ENCODE measurements at regions not wholly inside any gene's neighbourhood (a gene's known extent, or its start where the extent isn't known, plus 50 kb on each side); places are given as distances from the start of the nearest gene placed in this dataset.

DNA sequence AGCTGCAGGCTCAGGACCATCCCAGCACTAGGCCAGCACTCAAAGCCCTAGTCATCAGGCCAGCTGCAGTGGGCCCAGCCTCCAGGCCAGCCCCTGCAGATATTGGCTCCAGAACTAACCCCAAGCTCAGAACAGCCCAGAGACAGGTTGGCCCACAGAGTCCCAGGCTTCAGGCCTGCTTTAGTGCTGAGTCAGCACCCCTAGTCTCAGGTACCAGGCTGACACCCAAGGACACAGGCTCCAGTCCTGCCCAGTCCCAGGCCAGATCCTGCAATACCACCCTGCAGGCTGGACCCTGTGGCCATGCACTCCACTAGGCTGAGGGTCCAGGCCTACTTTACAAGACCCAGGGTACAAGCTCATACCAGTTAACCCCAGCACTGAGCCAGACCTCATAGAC lies 234.4 kb upstream of the GPRIN3 start:
- DNase-seq = no peak

DNA sequence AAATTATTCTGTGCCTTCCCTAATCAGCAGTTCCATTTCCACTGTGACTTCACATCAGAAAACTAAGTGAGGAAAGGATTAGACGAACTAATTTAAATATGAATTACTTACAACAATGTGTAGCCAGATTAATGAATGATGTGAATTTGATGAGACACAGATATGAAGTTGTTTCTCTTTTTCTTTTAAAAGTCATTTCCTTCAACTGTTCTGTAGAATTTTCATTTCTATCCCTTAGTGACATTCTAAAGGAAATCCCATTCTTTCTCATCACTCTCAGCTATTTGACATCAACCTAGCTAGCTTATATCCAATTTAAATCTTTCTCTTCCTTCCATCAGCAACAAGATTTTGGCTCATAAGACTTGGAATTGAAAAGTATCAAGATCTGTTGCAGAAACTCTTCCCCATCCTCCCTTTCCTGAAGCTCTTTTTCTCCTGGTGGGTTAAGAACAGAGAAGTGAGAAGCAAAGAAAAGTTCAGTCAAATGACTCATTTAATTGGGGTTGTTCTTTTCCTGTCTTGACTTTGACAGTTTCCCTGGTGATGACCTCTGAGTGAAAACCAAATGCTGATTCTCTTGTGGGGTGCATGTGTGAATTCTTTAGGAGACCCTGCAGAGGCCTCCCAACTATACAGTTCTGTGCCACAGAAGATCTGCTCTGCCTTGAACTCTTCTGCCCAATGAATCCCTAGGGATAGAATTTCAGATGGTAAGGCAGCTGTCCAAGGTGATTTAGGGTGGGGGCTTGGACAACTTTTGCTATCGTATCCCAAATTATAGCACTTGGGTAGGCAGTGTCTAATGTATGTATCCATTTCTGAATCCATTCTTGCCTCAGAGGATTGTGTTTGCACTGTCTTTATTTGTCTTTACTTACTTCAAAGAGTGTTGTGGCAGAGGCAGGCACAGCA lies 232.5 kb upstream of the GPRIN3 start:
- DNase-seq = no peak

DNA sequence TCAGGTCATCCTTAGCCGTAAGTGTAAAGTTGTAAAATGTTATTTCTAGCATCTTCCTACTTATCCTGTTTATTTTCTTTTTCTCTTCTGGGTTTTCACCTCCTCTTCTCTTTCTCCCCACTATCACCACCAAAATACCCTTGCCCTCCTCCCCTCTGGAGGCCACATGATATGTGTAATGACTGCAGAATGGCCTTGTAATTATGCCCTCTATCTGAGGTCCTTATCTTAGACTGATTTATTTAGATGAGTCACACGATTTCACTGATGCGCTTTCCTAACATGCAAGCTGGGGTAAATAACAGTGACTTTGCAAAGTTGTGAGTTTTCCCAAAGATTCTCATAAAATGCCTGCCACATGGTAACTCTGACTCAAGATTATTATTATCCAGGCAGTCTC lies 231.8 kb upstream of the GPRIN3 start:
- no peak for DNase-seq

DNA sequence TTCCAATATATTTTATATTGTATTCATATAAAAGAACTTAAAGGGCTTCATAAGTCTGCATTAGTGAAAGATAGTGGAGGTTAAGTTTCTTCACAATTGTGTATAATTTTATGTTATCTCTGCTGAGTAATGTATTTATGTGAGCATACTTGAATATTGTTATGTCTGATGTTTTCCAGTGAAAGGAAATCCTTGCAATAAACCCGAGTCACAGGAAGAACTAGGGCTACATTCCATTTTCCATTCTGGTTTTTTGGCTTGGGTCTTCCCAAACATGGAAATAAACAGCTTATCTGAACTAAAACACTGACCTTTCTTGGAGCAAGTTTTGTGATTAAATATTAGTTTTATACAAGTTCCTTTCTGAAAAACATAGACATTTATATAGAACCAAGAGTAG lies 231.3 kb upstream of the GPRIN3 start:
- no peak for DNase-seq

DNA sequence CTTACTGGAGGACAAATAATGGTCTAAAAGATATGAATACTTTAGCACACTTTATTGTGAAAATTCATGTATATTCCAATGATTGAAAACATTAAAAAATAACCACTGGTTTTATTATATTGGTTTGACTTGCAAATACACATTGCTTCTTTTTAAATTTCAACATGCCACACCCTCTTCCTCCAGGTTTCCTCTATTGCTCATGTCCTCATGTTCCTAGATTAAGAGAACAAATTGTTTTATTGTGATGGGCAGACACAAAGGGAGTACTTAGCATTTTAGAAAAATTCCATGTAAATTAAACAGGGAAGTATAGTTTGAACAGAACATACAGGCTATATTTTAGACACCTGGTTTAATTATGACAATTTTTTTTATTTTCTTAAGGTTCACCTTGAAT lies 230.6 kb upstream of the GPRIN3 start:
- DNase-seq = no peak

DNA sequence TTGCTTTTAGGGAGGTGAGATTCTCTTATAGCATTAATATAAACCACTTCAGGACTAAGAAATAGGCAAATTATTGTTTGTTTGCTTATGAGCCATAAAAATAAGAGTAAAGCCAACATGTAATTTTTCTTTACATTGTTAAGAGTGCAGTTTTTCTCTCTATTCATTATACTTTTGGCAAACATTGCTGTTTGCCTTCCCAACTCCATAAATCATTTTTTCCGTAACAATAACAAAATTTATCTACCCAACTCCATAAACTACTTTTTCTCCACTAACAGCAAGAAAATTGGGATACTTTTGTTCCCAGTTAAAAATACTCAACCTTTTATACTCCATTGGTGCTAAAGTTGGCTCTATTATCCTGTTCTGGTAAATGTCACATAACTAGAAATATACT lies 229.7 kb upstream of the GPRIN3 start:
- no peak for DNase-seq

DNA sequence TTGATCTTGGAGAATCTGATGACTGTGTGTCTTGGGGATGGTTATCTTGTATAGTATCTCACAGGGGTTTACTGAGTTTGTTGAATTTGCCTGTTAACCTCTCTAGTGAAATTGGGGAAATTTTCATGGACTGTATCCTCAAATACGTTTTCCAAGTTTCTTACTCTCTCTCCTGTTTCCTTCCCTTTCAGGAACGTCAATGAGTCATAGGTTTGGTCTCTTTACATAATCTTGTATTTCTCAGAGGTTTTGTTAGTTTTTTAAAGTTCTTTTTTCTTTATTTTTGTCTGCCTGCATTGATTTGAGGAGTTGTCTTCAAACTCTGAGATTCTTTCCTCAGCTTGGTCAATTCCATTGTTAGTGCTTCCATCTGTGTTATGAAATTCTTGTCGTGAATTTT lies 227.7 kb upstream of the GPRIN3 start:
- DNase-seq = no peak

DNA sequence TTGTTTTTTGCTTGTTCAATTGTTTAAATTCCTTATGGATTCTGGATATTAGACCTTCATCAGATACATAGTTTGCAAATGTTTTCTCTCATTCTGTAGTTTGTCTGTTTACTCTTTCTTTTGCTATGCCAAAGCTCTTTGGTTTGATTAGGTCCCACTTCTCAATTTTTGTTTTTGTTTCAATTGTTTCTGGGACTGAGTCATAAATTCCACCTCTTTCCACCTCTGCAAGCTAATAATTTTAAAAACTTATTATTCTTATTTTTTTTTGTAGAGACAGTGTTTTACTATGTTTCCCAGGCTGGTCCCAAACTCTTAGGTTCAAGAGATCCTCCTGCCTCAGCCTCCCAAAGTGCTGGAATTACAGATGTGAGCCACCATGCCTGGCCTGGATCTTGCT lies 226.8 kb upstream of the GPRIN3 start:
- DNase-seq = no peak

DNA sequence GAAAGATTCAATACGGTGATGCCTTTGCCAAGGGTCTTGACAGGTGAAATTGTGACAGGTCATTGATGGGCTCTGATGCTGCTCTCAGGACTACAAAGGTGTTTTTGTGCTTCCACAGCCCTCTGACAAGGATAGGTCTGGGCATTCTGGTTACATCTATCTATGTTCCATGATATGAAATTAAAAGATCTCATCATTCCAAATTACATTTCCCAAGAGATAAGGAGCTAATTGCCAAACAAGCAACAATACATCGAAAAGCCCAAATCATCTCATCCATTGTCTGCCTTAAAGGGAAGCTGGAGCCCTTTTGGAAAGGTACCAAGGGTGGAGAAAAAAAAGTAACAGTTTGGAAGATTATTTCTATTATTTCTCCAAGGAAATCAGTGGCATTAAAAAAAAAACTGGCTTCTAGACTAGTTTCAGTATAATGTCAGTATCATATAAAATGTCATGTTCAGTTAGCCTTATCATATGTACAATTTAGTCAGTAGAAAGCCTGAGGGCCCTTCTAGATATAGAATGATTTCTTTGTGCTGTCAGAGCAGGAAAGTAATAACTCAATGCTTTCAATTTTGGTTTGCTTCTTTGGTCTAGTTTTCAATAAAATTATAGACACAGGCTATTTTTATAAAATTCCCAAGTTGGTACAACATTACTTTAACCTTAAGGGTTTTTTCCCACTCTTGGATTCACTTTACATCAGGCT lies 224.5 kb upstream of the GPRIN3 start:
- no peak for DNase-seq

DNA sequence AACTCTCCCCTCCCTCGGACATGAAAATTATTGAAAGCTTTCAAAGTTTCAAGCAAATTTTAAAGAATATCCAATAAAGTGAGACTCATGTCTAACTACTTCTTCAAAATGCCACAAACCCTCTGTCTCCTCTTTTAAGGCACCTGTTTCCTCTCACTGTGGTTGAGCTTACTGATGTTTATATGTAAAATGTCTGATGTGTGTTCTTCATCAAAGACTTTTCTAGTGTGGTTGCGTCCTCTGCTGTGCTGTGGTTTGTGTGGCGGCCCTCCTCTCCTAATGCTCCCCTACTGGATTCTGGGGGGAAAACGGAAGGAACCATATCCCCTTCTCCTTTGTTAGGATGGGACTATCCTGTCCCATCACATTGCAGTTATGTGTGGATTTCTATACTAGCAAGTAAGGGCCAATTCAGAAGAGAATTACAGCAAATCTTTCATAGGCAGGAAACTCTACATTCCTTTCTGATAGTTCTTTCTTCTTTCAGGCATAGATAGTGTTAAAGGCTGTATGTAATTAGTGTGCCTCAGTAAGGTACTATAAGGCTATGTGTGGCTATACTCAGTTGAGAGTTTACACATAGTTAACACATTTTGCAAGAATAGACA lies 221.0 kb upstream of the GPRIN3 start:
- no peak for DNase-seq

DNA sequence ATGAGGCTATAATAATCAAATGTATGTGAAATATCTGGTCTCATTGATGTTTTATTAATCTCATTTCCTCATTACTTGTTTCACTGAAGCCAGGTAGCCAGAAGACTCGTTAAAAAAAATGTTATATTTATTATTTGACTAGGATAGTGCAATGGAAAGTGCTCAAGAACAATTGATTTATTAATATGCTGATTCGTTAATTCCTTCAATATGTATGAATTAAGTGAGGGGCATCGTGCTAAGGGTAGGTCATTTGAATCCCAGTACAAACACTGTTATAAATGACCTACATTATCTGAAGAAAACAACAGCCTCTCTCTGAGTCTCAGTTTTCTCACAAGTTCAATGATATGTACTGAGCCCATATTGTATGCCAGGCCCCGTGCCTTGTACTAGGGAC lies 214.2 kb upstream of the GPRIN3 start:
- no peak for DNase-seq

DNA sequence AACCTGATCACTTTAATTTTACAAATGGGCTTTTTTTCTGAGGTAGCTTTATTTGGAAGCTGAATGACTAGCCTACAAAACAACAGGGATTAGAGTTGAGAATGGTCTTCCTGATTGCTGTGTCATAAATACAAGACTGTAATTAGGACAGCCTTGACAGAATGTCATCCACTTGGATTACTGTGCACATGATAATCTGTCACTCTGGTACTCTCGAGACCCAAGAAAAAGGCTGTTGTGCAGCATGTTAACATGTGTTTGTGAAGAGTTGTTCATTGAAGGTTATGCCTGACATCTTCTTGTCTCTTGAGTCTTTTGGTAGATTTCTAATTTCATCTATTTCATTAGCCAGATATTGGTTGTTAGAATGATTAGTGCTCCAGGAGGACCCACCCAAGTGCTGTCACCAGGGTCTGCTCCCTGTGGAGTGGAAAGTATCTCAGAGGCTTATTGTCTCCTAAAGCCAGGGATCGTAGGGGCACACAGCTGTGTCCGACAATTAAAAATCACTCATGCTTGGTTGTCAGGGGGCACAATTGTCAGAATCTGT lies 212.2 kb upstream of the GPRIN3 start:
- DNase-seq = no peak

DNA sequence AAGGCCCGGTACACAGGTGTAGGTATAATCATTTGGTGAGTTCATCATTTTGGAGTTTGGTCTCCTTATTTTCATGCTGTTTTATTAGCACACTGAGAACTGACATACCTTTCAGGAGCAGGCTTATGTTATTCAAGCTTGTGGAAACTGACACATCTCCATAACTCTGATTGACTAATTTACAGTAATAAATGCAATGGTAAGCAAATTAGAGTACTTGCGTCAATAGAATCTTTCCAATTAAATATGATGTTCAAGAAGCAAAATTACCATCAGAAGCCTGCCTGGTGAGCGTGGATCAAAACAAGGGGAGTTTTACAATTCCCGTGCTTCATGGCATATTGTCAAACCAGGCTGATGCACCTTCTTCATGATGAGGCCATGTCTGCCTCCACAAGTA lies 210.7 kb upstream of the GPRIN3 start:
- DNase-seq = no peak

DNA sequence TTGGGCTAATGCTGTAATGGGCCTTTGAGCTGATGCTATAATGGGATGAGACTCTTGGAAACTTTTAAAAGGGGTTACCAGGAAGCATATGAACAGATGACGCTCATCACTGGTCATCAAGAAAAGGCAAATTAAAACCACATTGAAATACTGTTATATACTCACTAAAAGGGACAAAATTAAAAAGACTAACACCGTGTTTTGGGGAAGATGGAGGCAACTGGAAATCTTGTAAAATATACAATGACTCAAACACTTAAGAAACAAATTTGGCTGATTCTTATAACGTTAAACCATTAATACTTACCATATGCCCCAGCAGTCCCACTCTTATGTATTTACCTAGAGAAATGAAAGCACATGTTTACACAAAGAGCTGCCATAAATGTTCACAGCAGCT lies 207.2 kb upstream of the GPRIN3 start:
- no peak for DNase-seq

DNA sequence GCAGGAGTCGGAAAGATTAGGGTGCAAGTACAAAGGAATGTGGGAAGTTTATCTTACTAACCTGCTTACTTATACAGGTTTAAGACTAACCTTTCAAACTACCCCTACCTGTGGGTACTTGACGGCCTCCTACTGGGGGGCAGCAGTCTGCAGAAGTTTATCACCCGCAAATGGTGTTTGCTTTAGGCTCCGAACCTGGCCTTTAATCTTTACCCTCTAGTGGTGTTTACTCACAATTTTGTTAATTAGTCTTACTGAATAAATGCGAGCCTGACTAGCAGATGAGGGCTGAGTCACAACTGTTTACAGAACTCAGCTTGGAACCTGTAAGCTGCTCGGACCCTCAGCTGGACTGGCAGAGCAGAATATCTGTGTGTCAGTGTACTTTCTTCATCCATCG lies 204.2 kb upstream of the GPRIN3 start:
- DNase-seq = no peak

DNA sequence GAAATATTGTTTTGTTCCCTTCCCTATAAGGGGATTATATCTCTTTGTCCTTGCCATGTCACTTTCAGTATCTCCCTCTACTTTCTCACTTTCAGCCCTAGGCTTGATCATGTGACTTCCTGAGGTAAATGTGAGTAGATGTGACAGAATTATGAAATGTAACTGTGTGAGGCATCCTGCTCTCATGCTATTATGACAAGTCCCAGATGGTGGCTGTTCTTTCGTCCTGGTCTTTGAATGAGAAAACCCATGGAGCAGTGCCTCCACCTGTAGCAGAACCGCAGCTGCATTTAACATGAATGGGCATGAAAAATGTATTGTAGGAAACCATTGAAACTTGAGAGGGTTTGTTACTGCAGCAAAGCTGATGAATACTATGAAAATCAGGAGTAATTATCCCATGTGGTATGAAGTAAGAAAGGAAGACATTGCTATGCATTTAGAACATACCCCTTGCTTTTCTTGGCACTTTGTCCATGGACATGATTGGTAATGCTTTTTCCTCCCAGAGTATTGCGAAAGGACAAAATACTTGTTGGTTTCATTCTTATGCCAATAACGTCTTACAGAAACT lies 202.2 kb upstream of the GPRIN3 start:
- no peak for DNase-seq

DNA sequence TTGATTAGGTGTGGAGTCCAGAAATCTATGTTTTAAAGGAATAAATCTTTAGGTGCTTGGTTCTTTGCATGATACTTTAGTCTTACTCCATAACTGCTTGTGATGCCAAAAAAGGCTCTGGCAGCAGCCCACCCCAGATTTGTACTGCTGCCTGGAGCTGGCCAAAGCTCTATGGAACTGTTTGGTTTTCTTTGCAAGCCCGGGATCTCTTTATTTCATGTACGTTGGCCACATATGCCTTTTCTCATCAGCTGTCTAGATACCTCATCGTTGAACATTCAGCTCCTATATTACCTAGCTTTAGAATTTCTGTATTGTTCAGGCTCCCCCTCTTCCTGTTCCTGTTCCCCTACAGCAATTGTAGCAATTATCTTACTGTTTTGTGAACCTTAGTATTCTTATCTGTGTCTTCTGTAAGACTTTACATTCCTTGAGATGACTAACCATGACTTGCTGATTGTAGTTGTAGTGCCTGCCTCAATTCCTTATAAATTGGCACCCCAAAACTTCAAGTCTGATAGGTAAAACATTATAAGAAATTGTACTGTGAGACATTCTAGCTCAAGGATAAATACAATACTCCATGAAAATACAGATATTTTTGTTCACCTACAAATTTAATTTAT lies 199.4 kb upstream of the GPRIN3 start:
- no peak for DNase-seq

DNA sequence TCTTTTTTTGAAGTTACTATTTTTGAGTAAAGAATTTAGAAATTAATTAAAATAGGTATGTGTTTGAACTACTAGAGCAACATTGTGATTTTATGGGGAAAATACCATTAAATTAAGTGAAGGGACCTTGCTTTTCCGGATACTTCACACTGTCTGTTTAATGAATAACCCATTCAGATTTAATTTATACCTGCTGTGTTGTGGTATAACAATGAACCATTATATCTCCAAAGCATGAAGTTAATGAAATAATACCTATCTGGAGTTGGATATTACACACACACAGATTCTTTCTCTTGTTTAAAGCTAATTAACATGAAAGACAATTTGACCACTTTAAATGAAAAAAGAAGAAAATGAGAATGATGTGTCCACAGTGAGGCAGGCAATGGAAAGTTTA lies 195.0 kb upstream of the GPRIN3 start:
- DNase-seq = no peak

DNA sequence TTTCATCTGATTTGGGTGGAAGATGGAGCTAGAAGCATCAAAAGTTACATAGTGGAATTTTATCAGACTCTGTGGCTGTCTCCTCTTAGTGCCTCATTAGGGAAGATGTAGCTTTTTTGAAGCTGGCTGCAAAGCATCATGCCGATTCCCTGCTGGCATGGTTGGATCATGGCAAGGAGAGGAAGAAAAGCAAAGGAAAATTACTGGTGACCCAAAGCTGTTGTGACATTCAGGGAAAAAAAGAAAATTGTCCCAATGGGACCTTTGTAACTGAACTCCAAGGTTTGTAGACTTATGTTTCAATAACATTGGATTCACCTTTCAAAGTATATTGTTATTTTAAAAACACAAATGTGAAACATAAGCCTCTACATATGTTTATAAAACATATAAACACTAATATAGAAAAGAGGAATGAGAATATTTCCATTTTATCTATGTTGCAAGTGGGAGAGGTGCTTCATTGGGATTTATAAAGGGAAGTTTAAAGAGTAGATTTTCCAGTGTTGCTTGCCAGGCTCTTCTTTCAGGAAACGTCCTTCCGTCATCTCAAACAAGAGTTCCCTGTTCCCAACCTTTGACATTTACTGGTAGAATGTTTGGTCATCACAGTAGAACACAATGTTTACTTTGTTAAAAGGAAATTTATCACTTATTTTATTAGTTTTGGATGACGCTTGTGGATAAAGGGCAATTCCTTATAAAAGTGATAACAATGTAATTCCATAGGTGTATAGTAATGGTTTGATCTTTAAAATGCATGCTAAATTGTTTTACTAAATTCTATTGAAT lies 190.1 kb upstream of the GPRIN3 start:
- no peak for DNase-seq

DNA sequence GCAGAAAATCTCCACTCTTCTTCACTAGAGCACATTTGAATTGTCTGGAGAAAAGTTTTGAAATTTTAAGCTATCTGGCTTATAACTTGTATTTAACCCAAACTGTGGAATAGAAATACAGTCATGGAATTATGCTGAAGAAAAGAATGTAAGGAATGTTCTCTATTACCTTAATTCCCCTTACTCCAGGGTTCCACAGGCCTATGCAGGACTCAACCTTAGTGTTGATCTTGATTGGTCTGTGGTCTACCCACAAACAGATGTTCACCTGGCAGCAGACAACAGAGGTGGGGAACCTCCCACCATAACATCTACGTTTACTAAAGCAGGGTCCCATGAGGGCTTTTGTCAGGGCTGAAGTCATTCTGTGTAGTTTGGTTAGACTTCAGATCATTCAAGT lies 189.3 kb upstream of the GPRIN3 start:
- no peak for DNase-seq

DNA sequence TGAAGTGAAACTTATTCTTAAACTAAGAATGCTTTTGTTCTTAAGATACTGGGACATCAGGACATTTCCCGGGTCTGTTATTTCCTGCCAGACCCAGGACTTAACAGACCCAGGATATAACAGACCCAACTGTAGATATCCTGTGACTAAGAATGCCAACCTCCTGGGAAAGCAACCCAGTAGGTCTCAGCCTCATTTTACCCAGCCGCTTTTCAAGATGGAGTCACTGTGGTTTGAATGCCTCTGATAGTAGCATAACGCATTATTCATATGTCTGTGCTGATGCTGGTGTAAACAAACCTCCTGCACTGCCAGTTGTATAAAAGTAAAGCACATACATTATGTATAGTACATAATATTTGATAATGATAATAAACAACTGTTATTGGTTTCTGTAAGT lies 185.8 kb upstream of the GPRIN3 start:
- no peak for DNase-seq

DNA sequence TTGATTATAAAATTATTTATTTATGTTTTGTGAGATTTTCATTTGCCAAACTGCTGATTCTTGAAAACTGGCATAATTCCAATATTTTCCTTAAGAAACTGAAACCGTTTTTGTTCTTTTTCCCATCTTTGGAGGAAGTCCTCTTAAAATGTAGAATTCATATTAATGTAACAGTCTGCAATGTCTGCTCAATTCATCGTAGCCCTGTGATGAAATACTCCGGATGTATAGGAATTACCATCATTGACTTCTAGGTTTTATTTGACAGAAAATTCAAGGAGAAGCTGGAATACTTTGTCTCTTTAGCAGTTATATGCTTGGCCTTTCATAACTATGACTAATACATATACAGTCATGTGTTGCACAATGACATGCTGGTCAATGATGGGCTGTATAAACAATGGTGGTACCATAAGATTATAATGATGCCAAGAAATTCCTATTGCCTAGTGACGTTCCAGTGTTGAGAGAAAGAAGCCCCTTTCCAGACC lies 185.0 kb upstream of the GPRIN3 start:
- DNase-seq = no peak
